Endodermal cell (in vitro differentiated cells): ENCODE measurements at regions not wholly inside any gene's neighbourhood (a gene's known extent, or its start where the extent isn't known, plus 50 kb on each side); places are given as distances from the start of the nearest gene placed in this dataset.

Experiments used
- DNase-seq: peaks from one replicate; pipeline ENCODE4 v3.0.0-alpha.2; 2017
- H3K27ac ChIP-seq: 2 replicates; pipeline ENCODE4 v1.5.1; 2013; ENCODE audit warnings: mild to moderate bottlenecking, low read depth, low read length, moderate library complexity
- H3K27me3 ChIP-seq: 2 replicates; pipeline ENCODE4 v1.6.1; 2013; ENCODE audit warnings: mild to moderate bottlenecking, low read length, moderate library complexity; ENCODE audit not compliant: insufficient read depth, control insufficient read depth, poor library complexity, severe bottlenecking
- H3K36me3 ChIP-seq: 2 replicates; pipeline ENCODE4 v1.7.0; 2013; ENCODE audit warnings: mild to moderate bottlenecking, low read length, moderate library complexity; ENCODE audit not compliant: control insufficient read depth, insufficient read depth
- H3K4me1 ChIP-seq: one replicate; pipeline ENCODE4 v1.7.0; 2013; ENCODE audit warnings: low read length; ENCODE audit not compliant: control insufficient read depth, insufficient read depth
- H3K4me3 ChIP-seq: 2 replicates; pipeline ENCODE4 v1.5.1; 2013; ENCODE audit warnings: mild to moderate bottlenecking, low read length, moderate library complexity
- H3K9ac ChIP-seq: 2 replicates; pipeline ENCODE4 v1.6.1; 2013; ENCODE audit warnings: mild to moderate bottlenecking, low read length, moderate library complexity; ENCODE audit not compliant: poor library complexity, severe bottlenecking; ENCODE audit errors: extremely low read depth
- H3K9me3 ChIP-seq: 2 replicates; pipeline ENCODE4 v1.6.1; 2013; ENCODE audit warnings: mild to moderate bottlenecking, low read length, moderate library complexity; ENCODE audit not compliant: control insufficient read depth
- H3K27ac Mint-ChIP-seq: 2 replicates; pipeline ENCODE4 v1.8.0; 2020; ENCODE audit warnings: mixed read lengths
- H3K27me3 Mint-ChIP-seq: 2 replicates; pipeline ENCODE4 v1.8.0; 2021; ENCODE audit warnings: mild to moderate bottlenecking, mixed read lengths; ENCODE audit not compliant: insufficient read depth
- H3K36me3 Mint-ChIP-seq: 2 replicates; pipeline ENCODE4 v1.8.0; 2020; ENCODE audit warnings: low read depth, mixed read lengths
- H3K4me1 Mint-ChIP-seq: 2 replicates; pipeline ENCODE4 v1.8.0; 2020; ENCODE audit warnings: mixed read lengths
- H3K4me3 Mint-ChIP-seq: 2 replicates; pipeline ENCODE4 v1.8.0; 2020; ENCODE audit warnings: mild to moderate bottlenecking, moderate library complexity, mixed read lengths
- H3K9me3 Mint-ChIP-seq: 2 replicates; pipeline ENCODE4 v1.8.0; 2020; ENCODE audit warnings: mild to moderate bottlenecking, mixed read lengths
- CTCF ChIP-seq: fragments of 200-600 bp; sonication (generic); conservative IDR thresholded peaks from 2 replicates; pipeline ENCODE4 v1.5.0; 2021; ENCODE audit warnings: antibody characterized with exemption, mild to moderate bottlenecking
- WGBS, 2 experiments: methylation state at CpG; one replicate each; pipeline versions ENCODE4 v1.1.5 to v1.1.7; 2013; ENCODE audit warnings: missing lambda C conversion rate in 2 of 2, mixed read lengths in 1 of 2; ENCODE audit not compliant: insufficient coverage in 1 of 2, insufficient read length in 1 of 2; 5-methylcytosine and 5-hydroxymethylcytosine counted together

GRCh38 chr14:103225062-103225461 lies 101.8 kb downstream of the TNFAIP2 start:
- H3K9ac ChIP-seq = no peak overlapping the region

GRCh38 chr14:103225476-103225875 lies 102.2 kb downstream of the TNFAIP2 start:
- no peak overlapping the region for H3K4me3 Mint-ChIP-seq
- H3K9ac ChIP-seq = no peak overlapping the region
- H3K4me1 Mint-ChIP-seq = peaks cover 10% of the 10 kb centered on the region
- H3K4me1 ChIP-seq = no peaks in the 10 kb centered on the region
- DNase-seq = no peak
- TF ChIP-seq CTCF = no peak
- peaks cover 15% of the 10 kb centered on the region for H3K27me3 ChIP-seq
- H3K4me3 ChIP-seq = no peak overlapping the region
- peaks cover 36% of the 10 kb centered on the region for H3K27me3 Mint-ChIP-seq
- H3K27ac Mint-ChIP-seq = no peak overlapping the region
- no peak overlapping the region for H3K27ac ChIP-seq
- 94 to 95% methylated on average over 13 of the region's 13 CpGs for WGBS, 2 experiments
- no peaks in the 10 kb centered on the region for H3K36me3 Mint-ChIP-seq
- no peaks in the 10 kb centered on the region for H3K9me3 Mint-ChIP-seq
- no peaks in the 10 kb centered on the region for H3K9me3 ChIP-seq
- H3K36me3 ChIP-seq = no peaks in the 10 kb centered on the region

More at GRCh38 chr14:103225062-103225461, 101.8 kb downstream of the TNFAIP2 start:
- Histone ChIP-seq H3K9me3 (no peaks in the 10 kb centered on the region), H3K4me3 (no peak overlapping the region), H3K4me1 (no peaks in the 10 kb centered on the region), H3K27me3 (peaks cover 19% of the 10 kb centered on the region), H3K36me3 (no peaks in the 10 kb centered on the region), H3K27ac (no peak overlapping the region)
- no peak for TF ChIP-seq CTCF
- H3K36me3 Mint-ChIP-seq = no peaks in the 10 kb centered on the region
- peaks cover 38% of the 10 kb centered on the region for H3K27me3 Mint-ChIP-seq
- H3K27ac Mint-ChIP-seq = no peak overlapping the region
- 90 to 91% methylated on average over 12 to 14 of the region's 14 CpGs for WGBS, 2 experiments
- DNase-seq = no peak
- H3K9me3 Mint-ChIP-seq = no peaks in the 10 kb centered on the region
- no peak overlapping the region for H3K4me3 Mint-ChIP-seq
- H3K4me1 Mint-ChIP-seq = peaks cover 10% of the 10 kb centered on the region

GRCh38 chr14:103227094-103227768 lies 104.0 kb downstream of the TNFAIP2 start:
- Histone ChIP-seq H3K9ac (no peak overlapping the region), H3K4me1 (no peaks in the 10 kb centered on the region), H3K9me3 (no peaks in the 10 kb centered on the region), H3K27me3 (no peaks in the 10 kb centered on the region), H3K4me3 (no peak overlapping the region), H3K27ac (no peak overlapping the region), H3K36me3 (no peaks in the 10 kb centered on the region)
- H3K27me3 Mint-ChIP-seq = peaks cover 21% of the 10 kb centered on the region
- TF ChIP-seq CTCF = no peak
- WGBS, 2 experiments = 81 to 84% methylated on average over 16 to 21 of the region's 21 CpGs
- no peak overlapping the region for H3K4me3 Mint-ChIP-seq
- no peaks in the 10 kb centered on the region for H3K36me3 Mint-ChIP-seq
- H3K9me3 Mint-ChIP-seq = no peaks in the 10 kb centered on the region
- no peak overlapping the region for H3K27ac Mint-ChIP-seq
- no peak for DNase-seq
- H3K4me1 Mint-ChIP-seq = peaks cover 8% of the 10 kb centered on the region
